Hypothalamus (tissue), 51 donors: ENCODE measurements at regions not wholly inside any gene's neighbourhood (a gene's known extent, or its start where the extent isn't known, plus 50 kb on each side); places are given as distances from the start of the nearest gene placed in this dataset.
"Not testable (repeated sequence)": the region's sequence is repeated elsewhere in the genome, so short reads cannot be mapped to it uniquely, and the experiment has no call there.

Source experiments
- DNase-seq, 51 donors: peaks; one replicate each; lab custom pipeline; 2025; lab: John Stamatoyannopoulos, UW

DNA sequence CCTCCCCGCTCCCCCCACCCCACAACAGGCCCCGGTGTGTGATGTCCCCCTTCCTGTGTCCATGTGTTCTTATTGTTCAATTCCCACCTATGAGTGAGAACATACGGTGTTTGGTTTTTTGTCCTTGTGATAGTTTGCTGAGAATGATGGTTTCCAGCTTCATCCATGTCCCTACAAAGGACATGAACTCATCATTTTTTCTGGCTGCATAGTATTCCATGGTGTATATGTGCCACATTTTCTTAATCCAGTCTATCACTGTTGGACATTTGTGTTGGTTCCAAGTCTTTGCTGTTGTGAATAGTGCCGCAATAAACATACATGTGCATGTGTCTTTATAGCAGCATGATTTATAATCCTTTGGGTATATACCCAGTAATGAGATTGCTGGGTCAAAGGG lies 104.3 kb downstream of the MTPN start:
- DNase-seq, result not testable (repeated sequence)

DNA sequence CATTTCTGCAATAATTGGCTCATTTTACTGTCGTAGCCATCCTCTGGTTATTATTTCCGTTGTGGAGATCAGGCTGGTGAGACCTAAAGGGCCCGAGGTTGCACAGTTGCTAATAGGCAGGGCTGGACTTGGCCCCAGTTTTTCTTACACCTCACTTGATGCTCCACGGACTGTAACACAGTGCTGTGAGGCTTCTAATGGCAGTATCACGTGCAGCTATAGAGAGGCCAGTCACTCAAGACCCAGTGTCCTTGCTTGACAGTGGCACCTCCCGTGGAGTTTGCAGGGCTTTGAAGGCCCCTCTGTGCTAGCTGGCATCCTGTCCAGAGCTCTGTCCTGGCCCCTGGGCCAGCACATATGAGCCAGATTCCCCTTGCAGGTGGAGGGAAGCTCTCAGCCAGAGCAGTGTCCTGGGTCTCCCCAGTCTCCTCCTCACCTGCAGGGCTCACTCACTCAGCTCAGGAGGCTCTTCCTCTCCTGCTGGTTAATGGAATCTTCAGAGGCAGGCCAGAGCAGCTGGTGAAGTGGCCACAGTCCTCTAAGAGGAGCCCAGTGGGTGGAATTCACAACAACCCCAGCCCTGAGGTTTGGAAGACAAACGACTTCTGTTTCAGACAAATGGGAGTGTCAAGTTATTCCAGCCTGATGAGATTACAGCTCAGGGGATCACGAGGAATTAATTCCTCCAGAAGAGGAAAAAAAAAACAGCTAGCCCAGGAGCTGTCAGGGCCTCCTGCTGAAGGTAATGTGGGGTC lies 114.2 kb upstream of the FAM180A start:
- DNase-seq, result no peak

- DNase-seq, result no peak
These were observed 110.9 kb upstream of the FAM180A start for GRCh38 chr7:135859538-135859937.

- DNase-seq, result no peak
These were observed 110.2 kb upstream of the FAM180A start for GRCh38 chr7:135858851-135859250.

DNA sequence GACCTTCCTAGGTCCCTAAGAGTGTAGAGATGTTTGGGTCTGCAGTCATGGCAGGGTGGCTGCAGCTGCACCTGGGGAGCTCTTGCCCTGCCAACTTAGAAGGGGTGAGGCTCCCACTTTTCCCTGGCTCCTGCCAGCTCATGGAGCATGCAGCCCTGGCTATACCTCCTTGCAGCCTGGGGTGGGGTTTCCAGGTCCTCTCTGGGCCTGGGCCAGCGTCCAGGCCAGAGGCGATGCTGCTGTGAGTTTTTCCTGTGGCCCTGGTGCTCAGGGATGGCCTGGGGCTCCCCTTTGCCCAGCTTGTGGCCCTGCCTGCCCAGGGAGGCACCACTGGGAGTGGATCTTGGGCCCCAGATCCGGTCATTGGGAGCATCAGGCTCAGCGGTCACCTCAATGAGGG lies 109.8 kb upstream of the FAM180A start:
- DNase-seq, result no peak

- DNase-seq, result no peak
These were observed 109.1 kb upstream of the FAM180A start for GRCh38 chr7:135857519-135858274.

DNA sequence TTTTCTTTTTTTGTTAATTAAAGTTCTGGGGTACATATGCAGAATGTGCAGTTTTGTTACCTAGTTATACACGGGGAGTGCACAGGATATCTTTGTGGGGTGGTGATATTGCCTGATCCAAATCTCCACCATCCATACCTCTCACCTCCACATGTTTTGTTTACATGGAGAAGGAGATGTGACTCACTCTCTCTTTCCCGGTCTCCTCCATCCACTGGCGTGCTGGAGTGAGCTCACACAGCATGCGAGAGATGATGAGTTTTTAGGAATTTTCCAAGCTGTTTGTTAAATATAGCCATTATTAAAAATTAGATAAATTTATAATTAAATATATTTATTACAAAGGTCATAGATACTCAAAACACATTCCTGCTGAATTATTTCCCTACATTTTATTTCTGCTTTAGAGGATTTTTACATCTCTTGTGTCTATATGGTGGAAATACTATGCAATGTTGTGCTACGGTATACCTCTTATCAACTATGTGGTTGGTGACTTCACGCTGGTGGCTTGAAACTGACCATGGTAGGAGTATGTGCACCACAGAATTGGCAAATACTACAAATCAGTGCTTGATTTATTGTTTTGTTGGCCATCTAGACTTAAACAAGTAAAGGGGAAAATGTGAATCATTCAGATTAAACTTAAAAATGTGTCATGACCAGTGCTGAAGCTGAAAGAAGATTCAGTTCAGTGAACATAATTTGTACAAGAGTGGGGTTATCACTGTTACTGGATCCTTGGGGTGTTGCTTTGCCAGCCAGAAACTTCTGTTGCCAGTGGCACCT lies 107.9 kb upstream of the FAM180A start:
- DNase-seq, result no peak

GRCh38 chr7:135855846-135856245 lies 107.2 kb upstream of the FAM180A start:
- DNase-seq, result no peak

DNA sequence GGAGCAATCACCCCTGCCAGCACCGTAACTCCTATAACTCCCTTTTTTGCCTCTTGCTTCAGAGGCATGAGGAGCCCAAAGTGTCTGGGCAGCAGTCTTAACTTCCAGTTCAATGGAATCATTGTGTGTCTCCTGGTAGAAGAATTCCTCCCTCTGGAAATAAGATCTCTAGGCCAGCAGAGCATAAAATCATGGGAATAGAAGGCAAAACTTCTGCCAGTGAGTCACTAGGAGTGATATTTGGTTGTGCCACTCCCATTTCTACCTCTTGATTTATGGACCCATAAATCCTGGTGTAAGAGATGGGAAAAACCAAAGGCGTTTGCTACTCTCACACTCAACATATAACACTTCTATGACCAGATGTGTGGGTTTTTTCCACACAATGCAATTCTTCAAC lies 104.9 kb upstream of the FAM180A start:
- DNase-seq, result no peak

GRCh38 chr7:135853008-135853407 lies 104.4 kb upstream of the FAM180A start:
- DNase-seq, result no peak

DNA sequence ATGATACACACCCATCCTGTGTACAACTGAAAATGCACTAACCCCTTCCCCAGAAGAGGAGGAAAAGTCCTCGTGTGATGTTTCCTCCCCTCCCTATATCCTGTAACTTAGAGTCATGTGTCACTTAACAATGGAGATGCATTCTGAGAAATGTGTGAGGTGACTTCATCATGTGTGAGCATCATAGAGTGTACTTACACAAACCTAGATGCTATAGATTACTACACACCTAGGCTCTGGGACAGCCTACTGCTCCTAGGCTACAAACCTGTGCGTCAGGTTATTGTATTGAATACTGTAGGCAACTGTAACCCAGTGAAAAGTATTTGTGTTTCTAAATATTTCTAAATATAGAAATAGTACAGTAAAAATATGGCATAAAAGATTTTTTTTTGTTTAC lies 98.6 kb upstream of the FAM180A start:
- DNase-seq, result no peak

DNA sequence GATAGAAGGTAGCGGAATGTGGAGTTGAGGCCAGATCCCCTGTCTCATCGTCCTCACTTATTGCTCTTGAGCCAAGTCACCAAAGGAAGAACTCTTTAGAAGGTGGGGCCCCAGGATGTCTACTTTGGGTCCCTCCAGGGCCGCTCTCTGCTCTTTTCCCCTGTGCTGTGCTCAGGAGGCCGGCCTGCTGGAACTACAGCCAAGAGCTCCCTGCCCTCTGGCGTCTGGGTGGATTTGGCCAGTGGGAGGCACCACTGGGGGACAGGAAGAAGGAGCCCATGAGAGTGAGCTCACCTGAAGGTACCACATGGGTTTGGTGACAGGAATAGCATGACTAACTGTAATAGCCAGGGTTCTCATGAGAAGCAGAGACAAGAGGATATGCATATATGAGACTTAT lies 97.7 kb upstream of the FAM180A start:
- DNase-seq, result no peak

GRCh38 chr7:135845415-135846075 lies 96.9 kb upstream of the FAM180A start:
- no peak for DNase-seq

- no peak for DNase-seq
These were observed 96.3 kb upstream of the FAM180A start for GRCh38 chr7:135844903-135845302.

DNA sequence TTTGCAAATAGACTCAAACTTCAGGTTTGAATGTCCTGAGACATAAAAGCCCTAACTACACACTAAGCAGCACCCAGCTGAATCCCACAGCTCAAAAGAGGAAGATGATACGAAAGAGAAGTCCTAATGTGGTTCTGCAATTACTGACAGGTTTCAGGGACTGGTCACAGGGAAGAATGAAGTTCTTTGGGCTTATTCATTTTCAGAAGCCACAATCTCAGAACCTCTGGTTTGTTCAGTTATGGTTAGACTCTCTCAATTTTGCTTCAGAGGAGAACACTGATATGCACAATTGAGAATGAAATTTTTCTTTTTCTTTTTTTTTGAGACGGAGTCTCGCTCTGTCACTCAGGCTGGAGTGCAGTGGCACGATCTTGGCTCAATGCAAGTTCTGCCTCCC lies 94.6 kb upstream of the FAM180A start:
- DNase-seq, result no peak

DNA sequence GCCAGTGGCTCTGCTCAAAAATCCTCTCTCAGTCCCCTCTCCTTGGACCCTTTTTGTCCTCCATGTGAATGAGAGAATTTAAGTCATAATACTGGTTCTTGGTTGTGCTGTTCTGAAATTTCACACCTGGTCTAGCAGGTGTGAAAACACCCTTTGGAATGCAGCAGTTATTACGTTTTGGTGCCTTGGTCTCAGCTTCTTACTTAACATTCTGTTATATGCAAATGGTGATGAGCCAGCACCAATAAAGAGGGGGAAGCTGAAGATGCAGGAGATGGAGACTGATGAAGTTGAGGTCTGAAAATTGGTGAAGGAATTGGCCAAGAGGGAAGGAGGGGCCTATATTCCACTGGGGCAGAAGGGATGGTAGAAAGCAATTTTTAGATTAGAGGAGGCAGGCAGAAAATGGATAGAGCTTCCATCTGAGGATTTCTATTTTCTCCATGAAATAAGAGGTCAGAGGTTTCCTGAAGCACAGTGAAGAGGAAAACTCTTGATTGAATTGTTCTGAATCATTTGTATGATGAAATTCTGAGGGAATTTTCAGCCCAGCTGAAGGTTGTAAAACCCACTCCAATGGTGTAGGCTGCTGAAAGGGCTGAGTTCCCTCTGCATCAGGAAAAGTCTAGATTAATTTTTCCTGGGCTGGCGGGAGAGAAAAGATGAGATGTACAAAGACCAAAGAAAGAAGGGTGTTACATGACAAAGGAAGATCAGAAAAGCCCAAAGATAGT lies 94.0 kb upstream of the FAM180A start:
- no peak for DNase-seq

DNA sequence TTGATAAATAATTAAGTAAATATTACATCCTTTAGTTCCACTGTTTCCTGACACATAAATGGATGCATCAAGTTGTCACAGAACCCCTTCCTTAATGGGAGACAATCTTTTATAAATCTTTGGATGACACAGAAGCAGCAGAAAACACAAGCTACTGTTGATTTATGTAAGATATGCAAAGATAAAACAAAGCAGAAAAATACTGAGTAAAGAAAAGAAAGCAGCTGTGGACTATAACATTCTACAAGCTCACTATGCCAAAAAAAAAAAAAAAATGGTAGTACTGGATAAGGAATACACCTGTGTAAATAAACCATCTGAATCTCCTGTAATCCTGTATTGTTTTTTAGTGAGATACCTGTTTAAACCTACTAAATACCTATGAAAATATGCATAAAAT lies 92.0 kb upstream of the FAM180A start:
- DNase-seq, result no peak

GRCh38 chr7:135837675-135838074 lies 89.1 kb upstream of the FAM180A start:
- DNase-seq, result no peak

- no peak for DNase-seq
These were observed 85.7 kb upstream of the FAM180A start for GRCh38 chr7:135834266-135834665.

DNA sequence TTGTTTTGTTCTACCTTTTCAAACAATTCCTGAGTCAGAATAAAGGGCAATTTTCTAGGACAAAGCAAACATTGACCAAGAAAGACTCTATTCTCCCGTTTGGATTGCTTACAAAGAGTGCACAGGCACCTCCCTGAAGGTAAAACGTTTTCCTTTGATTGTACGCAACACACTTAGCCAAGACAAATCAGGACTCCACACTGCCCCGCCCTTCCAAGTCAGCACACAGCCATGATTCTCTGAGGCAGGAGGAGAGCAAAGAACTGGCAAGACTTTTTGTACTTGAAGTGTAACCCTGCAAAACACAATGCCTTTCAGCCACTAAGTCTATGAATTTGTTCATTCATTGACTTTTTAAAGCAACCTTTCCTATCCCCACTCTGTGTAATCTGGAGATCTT lies 85.0 kb upstream of the FAM180A start:
- no peak for DNase-seq
